K562 (cell line): ENCODE measurements at regions not wholly inside any gene's neighbourhood (a gene's known extent, or its start where the extent isn't known, plus 50 kb on each side); places are given as distances from the start of the nearest gene placed in this dataset.

ENCODE experiments used
- ATAC-seq: fragments of 200-7000 bp; cut with Tn5 transposase; 3 replicates; pipeline ENCODE4 v1.9.1; 2020; ENCODE audit warnings: moderate library complexity
- BruUV-seq: library from RNA; stranded (reverse); fragments of 400-500 nt; replicated peaks from 2 replicates; lab custom pipeline; 2021; lab: Mats Ljungman, UMichigan
- CTCF ChIA-PET: fragments of 300-600 bp; formaldehyde crosslinking; extraction: SDS; loops from one replicate; lab custom pipeline; 2021; ENCODE audit warnings: low intra/inter-chr PET ratio; lab: Yijun Ruan, JAX
- POLR2A ChIA-PET: fragments of 300-600, 350-650 bp; sonication (Branson Sonifier 250); formaldehyde crosslinking; extraction: SDS; loops from one replicate; lab custom pipeline; 2021; ENCODE audit warnings: antibody characterized with exemption, inconsistent platforms; lab: Yijun Ruan, JAX
- DNase-seq, 4 experiments: peaks; one replicate each; pipeline versions ENCODE4 v3.0.0 to v3.0.0-alpha.2; 2011 to 2018; ENCODE audit warnings: low spot score in 3 of 4, mixed read lengths in 3 of 4; ENCODE audit errors: extremely low read depth in 1 of 4
- FAIRE-seq: peaks from 2 replicates; lab custom pipeline; 2011; peaks lifted over from hg19 to GRCh38; lab: Jason Lieb, UNC
- H2AFZ ChIP-seq: 2 replicates; pipeline ENCODE4 v1.6.0; 2011; ENCODE audit warnings: low read depth, low read length, control low read depth, inconsistent platforms
- H3K27ac ChIP-seq: fragments of 200-600 bp; 3 replicates; pipeline ENCODE4 v1.8.0; 2011; ENCODE audit warnings: low read depth, mild to moderate bottlenecking, control low read depth, inconsistent platforms, low read length, moderate library complexity, mixed read lengths; ENCODE audit errors: extremely low read depth
- H3K27me3 ChIP-seq, 2 experiments: fragments of 300-600 bp in 1 of 2; 2 replicates in 1 of 2; 3 replicates in 1 of 2; pipeline versions ENCODE4 v1.6.0 to v1.8.0; 2011; ENCODE audit warnings: inconsistent platforms in 2 of 2, low read length in 2 of 2, mild to moderate bottlenecking in 1 of 2, mixed read lengths in 1 of 2, moderate library complexity in 1 of 2; ENCODE audit not compliant: control insufficient read depth in 2 of 2, insufficient read depth in 2 of 2
- H3K36me3 ChIP-seq: fragments of 300-600 bp; 3 replicates; pipeline ENCODE4 v1.8.0; 2011; ENCODE audit warnings: mild to moderate bottlenecking, low read length, inconsistent platforms; ENCODE audit not compliant: control insufficient read depth, insufficient read depth
- H3K4me1 ChIP-seq, 2 experiments: fragments of 200-600 bp in 1 of 2; replicated peaks in 1 of 2; 2 replicates in 1 of 2; 3 replicates in 1 of 2; pipeline versions ENCODE4 v1.5.1 to v1.8.0; 2011; ENCODE audit warnings: inconsistent platforms in 2 of 2, low read length in 2 of 2, mild to moderate bottlenecking in 1 of 2, mixed read lengths in 1 of 2, moderate library complexity in 1 of 2; ENCODE audit not compliant: control insufficient read depth in 2 of 2, insufficient read depth in 2 of 2
- H3K4me2 ChIP-seq: 2 replicates; pipeline ENCODE4 v1.6.1; 2011; ENCODE audit warnings: low read length, control low read depth, inconsistent platforms, mixed read lengths; ENCODE audit not compliant: insufficient read depth
- H3K4me3 ChIP-seq: fragments of 200-600 bp; sonication (generic), shearing (Covaris generic); 2 replicates; pipeline ENCODE4 v1.5.1; 2016; ENCODE audit warnings: control low read depth, inconsistent platforms
- H3K79me2 ChIP-seq: fragments of 200-600 bp; 3 replicates; pipeline ENCODE4 v1.8.0; 2011; ENCODE audit warnings: low read length, inconsistent platforms; ENCODE audit not compliant: control insufficient read depth, insufficient read depth
- H3K9ac ChIP-seq, 2 experiments: 2 replicates each; pipeline versions ENCODE4 v1.6.0 to v1.6.1; 2011; ENCODE audit warnings: low read depth in 2 of 2, low read length in 2 of 2, control low read depth in 1 of 2, inconsistent platforms in 1 of 2, mild to moderate bottlenecking in 1 of 2, mixed read lengths in 1 of 2; ENCODE audit not compliant: insufficient read depth in 1 of 2
- H3K9me1 ChIP-seq: one replicate; pipeline ENCODE4 v1.6.0; 2011; ENCODE audit warnings: inconsistent platforms, mild to moderate bottlenecking, low read length, moderate library complexity; ENCODE audit not compliant: control insufficient read depth, insufficient read depth
- H3K9me3 ChIP-seq: replicated peaks from 2 replicates; pipeline ENCODE4 v1.5.1; 2011; ENCODE audit warnings: low read depth, low read length, inconsistent platforms; ENCODE audit not compliant: control insufficient read depth, insufficient read depth
- H4K20me1 ChIP-seq: replicated peaks from 2 replicates; pipeline ENCODE4 v1.6.1; 2011; ENCODE audit warnings: low read length, inconsistent platforms, mixed read lengths; ENCODE audit not compliant: control insufficient read depth, insufficient read depth
- FOXA3 ChIP-seq, 2 experiments: fragments of 450-650 bp in 1 of 2; sonication (generic) in 1 of 2; formaldehyde crosslinking; IDR thresholded peaks in 1 of 2; conservative IDR thresholded peaks in 1 of 2; 2 replicates each; pipeline versions ENCODE4 v1.4.0 to v1.8.0; 2020 to 2022; ENCODE audit warnings: mild to moderate bottlenecking in 2 of 2, missing genetic modification reagents in 1 of 2
- GATAD2B ChIP-seq: fragments of 450-650 bp; IDR thresholded peaks from 2 replicates; pipeline ENCODE4 v1.6.1; 2017; ENCODE audit warnings: mild to moderate bottlenecking, borderline replicate concordance
- GTF2B ChIP-seq: IDR thresholded peaks from 2 replicates; pipeline ENCODE4 v1.6.1; 2011; ENCODE audit not compliant: insufficient read length; ENCODE audit errors: extremely low read depth
- KLF13 ChIP-seq: fragments of 450-650 bp; IDR thresholded peaks from 2 replicates; pipeline ENCODE4 v1.6.1; 2016; ENCODE audit warnings: missing genetic modification characterization, low read depth, mild to moderate bottlenecking, missing compliant biosample characterization, moderate library complexity, borderline replicate concordance
- NKRF ChIP-seq: fragments of 450-650 bp; IDR thresholded peaks from 2 replicates; pipeline ENCODE4 v1.6.1; 2016; ENCODE audit warnings: borderline replicate concordance
- SAFB ChIP-seq: fragments of 200-400 bp; formaldehyde crosslinking; IDR thresholded peaks from 2 replicates; pipeline ENCODE4 v1.6.1; 2017; ENCODE audit warnings: low read depth, low read length, borderline replicate concordance
- SIN3B ChIP-seq: fragments of 450-650 bp; IDR thresholded peaks from 2 replicates; pipeline ENCODE4 v1.6.1; 2017; ENCODE audit warnings: low read depth, mild to moderate bottlenecking, moderate library complexity
- SMARCC2 ChIP-seq: fragments of 450-650 bp; IDR thresholded peaks from 2 replicates; pipeline ENCODE4 v1.6.1; 2017; ENCODE audit warnings: antibody characterized with exemption, moderate library complexity, mild to moderate bottlenecking, low read depth
- SNIP1 ChIP-seq: fragments of 450-650 bp; IDR thresholded peaks from 2 replicates; pipeline ENCODE4 v1.7.1; 2017; ENCODE audit warnings: low read depth, mild to moderate bottlenecking
- THRA ChIP-seq: fragments of 450-650 bp; IDR thresholded peaks from 2 replicates; pipeline ENCODE4 v1.6.1; 2017; ENCODE audit warnings: mild to moderate bottlenecking, moderate library complexity
- UBTF ChIP-seq, 2 experiments: IDR thresholded peaks; 2 replicates each; pipeline ENCODE4 v1.6.1; 2012; ENCODE audit warnings: improper control_type of control experiment in 2 of 2, low read depth in 2 of 2, low read length in 2 of 2, borderline replicate concordance in 1 of 2
- XRCC4 ChIP-seq: IDR thresholded peaks from one replicate; pipeline ENCODE4 v1.6.1; 2011; ENCODE audit not compliant: insufficient read depth, insufficient read length; ENCODE audit errors: extremely low read depth
- ZFP30 ChIP-seq: fragments of 250-450 bp; sonication (Bioruptor Pico); IDR thresholded peaks from 2 replicates; pipeline ENCODE4 v1.8.0; 2022; ENCODE audit warnings: moderate library complexity, mild to moderate bottlenecking, inconsistent platforms, borderline replicate concordance
- ZNF311 ChIP-seq: fragments of 250-450 bp; sonication (Bioruptor Pico); IDR thresholded peaks from 2 replicates; pipeline ENCODE4 v1.4.0; 2020; ENCODE audit warnings: mild to moderate bottlenecking, moderate library complexity
- WGBS: fragments of 100-300 bp; shearing (Covaris generic); methylation state at CpG from one replicate; pipeline ENCODE4 v1.1.6; 2016; ENCODE audit warnings: low coverage, mixed read lengths; ENCODE audit not compliant: insufficient coverage; ENCODE audit errors: missing lambda C conversion rate; 5-methylcytosine and 5-hydroxymethylcytosine counted together
- in situ Hi-C: fragments of 300-500 bp; cut with MboI; formaldehyde crosslinking; loops from 4 replicates; pipeline ENCODE4 v1.15.0; 2018; ENCODE audit warnings: inconsistent platforms, mixed read lengths
- intact Hi-C: fragments of 100-400 bp; cut with micrococcal nuclease; formaldehyde crosslinking; loops from 2 replicates; pipeline ENCODE4 v1.14.2; 2022

- TF ChIP-seq THRA (no peak), ZFP30 (CRISPR knock-in tag) (no peak), NKRF (no peak), SAFB (no peak), GTF2B (no peak)
- TF ChIP-seq, all 486 proteins: peak for 0
Observed at GRCh38 chr11:82474876-82475275, 258.8 kb downstream of the FAM181B start (continued).

- POLR2A ChIA-PET: no interaction called here
- CTCF ChIA-PET: no interaction called here
- TF ChIP-seq UBTF (IDR thresholded peaks at IDR 0.05; ENCODE audit: borderline replicate concordance in 1 of 2, low read depth in 2 of 2, low read length in 2 of 2) (no peak), GATAD2B (no peak), SNIP1 (no peak), SIN3B (no peak), XRCC4 (no peak), FOXA3 (CRISPR knock-in tag; conservative IDR thresholded peaks at IDR 0.05 in 1 of 2, IDR thresholded peaks at IDR 0.05 in 1 of 2) (no peak), SMARCC2 (no peak), ZNF311 (no peak), KLF13 (tag) (no peak)
Observed at GRCh38 chr11:82465481-82465880, 268.2 kb downstream of the FAM181B start.

More at GRCh38 chr11:82465481-82465880, 268.2 kb downstream of the FAM181B start:
- Histone ChIP-seq H3K79me2 (no peaks in the 10 kb centered on the region), H3K36me3 (no peaks in the 10 kb centered on the region), H3K4me2 (no peak overlapping the region), H4K20me1 (no peaks in the 10 kb centered on the region), H2AFZ (no peak overlapping the region), H3K4me1 (no peaks in the 10 kb centered on the region), H3K9me1 (no peaks in the 10 kb centered on the region), H3K27me3 (no peaks in the 10 kb centered on the region), H3K4me3 (no peak overlapping the region), H3K27ac (no peak overlapping the region), H3K9me3 (0 out of 2 replicates have a peak, but pooled peaks cover 3% of the 10 kb centered on the region), H3K9ac (no peak overlapping the region)
- WGBS: 0% methylated on average over 2 of the region's 2 CpGs
- FAIRE-seq (no peak), ATAC-seq (no peak), DNase-seq (no peak)
- in situ Hi-C loops (no loop called here), intact Hi-C loops (no loop called here)
- no TSS peak for BruUV-seq
